K562 (cell line): ENCODE measurements at regions not wholly inside any gene's neighbourhood (a gene's known extent, or its start where the extent isn't known, plus 50 kb on each side); places are given as distances from the start of the nearest gene placed in this dataset.

Source experiments
- MYNN ChIP-seq, 2 experiments: sonication (generic); formaldehyde crosslinking in 1 of 2; IDR thresholded peaks; 2 replicates each; pipeline versions ENCODE4 v1.5.0 to v1.6.1; 2016 to 2020; ENCODE audit warnings: antibody characterized with exemption in 1 of 2, missing genetic modification reagents in 1 of 2
- NCOA4 ChIP-seq: fragments of 450-650 bp; IDR thresholded peaks from 2 replicates; pipeline ENCODE4 v1.6.1; 2018; ENCODE audit warnings: mild to moderate bottlenecking; ENCODE audit not compliant: partially characterized antibody
- OTX1 ChIP-seq: fragments of 450-650 bp; formaldehyde crosslinking; IDR thresholded peaks from 2 replicates; pipeline ENCODE4 v1.4.0; 2022; ENCODE audit warnings: mild to moderate bottlenecking
- POLR2AphosphoS5 ChIP-seq: IDR thresholded peaks from 2 replicates; pipeline ENCODE4 v1.6.1; 2011; ENCODE audit warnings: mild to moderate bottlenecking, low read depth, low read length, moderate library complexity; ENCODE audit not compliant: control insufficient read depth, insufficient read depth
- SIN3B ChIP-seq: fragments of 450-650 bp; IDR thresholded peaks from 2 replicates; pipeline ENCODE4 v1.6.1; 2017; ENCODE audit warnings: low read depth, mild to moderate bottlenecking, moderate library complexity

DNA sequence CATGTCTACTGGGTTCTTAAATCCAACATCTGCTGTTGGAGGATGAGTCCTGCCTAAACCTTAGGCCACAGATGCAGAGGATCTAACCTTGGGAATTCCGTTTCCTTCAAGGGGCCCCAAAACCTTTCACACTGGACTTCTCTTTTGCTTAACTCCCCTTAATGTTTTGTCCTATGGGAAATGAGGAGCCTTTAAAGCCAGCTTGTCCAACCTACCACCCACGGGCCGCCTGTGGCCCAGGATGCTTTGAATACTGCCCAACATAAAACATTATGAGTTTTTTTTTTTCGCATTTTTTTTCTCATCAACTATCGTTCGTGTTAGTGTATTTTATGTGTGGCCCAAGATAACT, 157.2 kb upstream of the SLC1A4 start:
- TF ChIP-seq POLR2AphosphoS5 (no peak), SIN3B (no peak), OTX1 (no peak), MYNN (IDR thresholded peaks at IDR 0.05) (no peak), MYNN (CRISPR knock-in tag; IDR thresholded peaks at IDR 0.05) (no peak), NCOA4 (no peak)
